Inflammatory macrophage treated with lipopolysaccharide for 1 hour (primary cell): ENCODE measurements at regions not wholly inside any gene's neighbourhood (a gene's known extent, or its start where the extent isn't known, plus 50 kb on each side); places are given as distances from the start of the nearest gene placed in this dataset.

ENCODE experiments used
- DNase-seq, 2 donors: peaks; one replicate each; pipeline ENCODE4 v3.0.0-alpha.2; 2020 to 2022

- no peak for DNase-seq
Observed at GRCh38 chr2:128537646-128538045, 219.0 kb upstream of the HS6ST1 start.

- DNase-seq: no peak
Observed at GRCh38 chr2:128538396-128538795, 219.7 kb upstream of the HS6ST1 start.

GRCh38 chr2:128540670-128541069 is 222.0 kb upstream of the HS6ST1 start:
- no peak for DNase-seq

- DNase-seq: no peak
Observed at GRCh38 chr2:128541448-128541847, 222.8 kb upstream of the HS6ST1 start.

- no peak for DNase-seq
Observed at GRCh38 chr2:128543036-128543435, 224.4 kb upstream of the HS6ST1 start.

- no peak for DNase-seq
Observed at GRCh38 chr2:128543646-128544045, 225.0 kb upstream of the HS6ST1 start.

- no peak for DNase-seq
Observed at GRCh38 chr2:128544321-128545037, 225.8 kb upstream of the HS6ST1 start.

GRCh38 chr2:128545085-128545484 is 226.4 kb upstream of the HS6ST1 start:
- no peak for DNase-seq

GRCh38 chr2:128545829-128546228 is 227.2 kb upstream of the HS6ST1 start:
- no peak for DNase-seq

GRCh38 chr2:128547667-128548066 is 229.0 kb upstream of the HS6ST1 start:
- no peak for DNase-seq

- no peak for DNase-seq
Observed at GRCh38 chr2:128548461-128548891, 229.8 kb upstream of the HS6ST1 start.

GRCh38 chr2:128549094-128549493 is 230.4 kb upstream of the HS6ST1 start:
- no peak for DNase-seq

- no peak for DNase-seq
Observed at GRCh38 chr2:128549646-128550260, 231.1 kb upstream of the HS6ST1 start.

- DNase-seq: no peak
Observed at GRCh38 chr2:128550389-128550788, 231.7 kb upstream of the HS6ST1 start.

GRCh38 chr2:128550801-128551416 is 232.2 kb upstream of the HS6ST1 start:
- no peak for DNase-seq

GRCh38 chr2:128551435-128551834 is 232.8 kb upstream of the HS6ST1 start:
- no peak for DNase-seq

GRCh38 chr2:128552141-128552805 is 233.6 kb upstream of the HS6ST1 start:
- DNase-seq: no peak

- no peak for DNase-seq
Observed at GRCh38 chr2:128552806-128553551, 234.3 kb upstream of the HS6ST1 start.

- DNase-seq: no peak
Observed at GRCh38 chr2:128554151-128554769, 235.6 kb upstream of the HS6ST1 start.

- DNase-seq: no peak
Observed at GRCh38 chr2:128555433-128555832, 236.8 kb upstream of the HS6ST1 start.

- no peak for DNase-seq
Observed at GRCh38 chr2:128556089-128556488, 237.4 kb upstream of the HS6ST1 start.

- DNase-seq: no peak
Observed at GRCh38 chr2:128556633-128557032, 238.0 kb upstream of the HS6ST1 start.
